HG03575 (cell line): ENCODE measurements at regions not wholly inside any gene's neighbourhood (a gene's known extent, or its start where the extent isn't known, plus 50 kb on each side); places are given as distances from the start of the nearest gene placed in this dataset.
"Not testable (repeated sequence)": the region's sequence is repeated elsewhere in the genome, so short reads cannot be mapped to it uniquely, and the experiment has no call there.

Source experiments
- ATAC-seq: cut with Tn5 transposase; IDR thresholded peaks from one replicate; pipeline ENCODE4 v1.9.1; 2021; ENCODE audit not compliant: unreplicated experiment, insufficient number of reproducible peaks, low FRiP score; ENCODE audit errors: extremely low read depth

DNA sequence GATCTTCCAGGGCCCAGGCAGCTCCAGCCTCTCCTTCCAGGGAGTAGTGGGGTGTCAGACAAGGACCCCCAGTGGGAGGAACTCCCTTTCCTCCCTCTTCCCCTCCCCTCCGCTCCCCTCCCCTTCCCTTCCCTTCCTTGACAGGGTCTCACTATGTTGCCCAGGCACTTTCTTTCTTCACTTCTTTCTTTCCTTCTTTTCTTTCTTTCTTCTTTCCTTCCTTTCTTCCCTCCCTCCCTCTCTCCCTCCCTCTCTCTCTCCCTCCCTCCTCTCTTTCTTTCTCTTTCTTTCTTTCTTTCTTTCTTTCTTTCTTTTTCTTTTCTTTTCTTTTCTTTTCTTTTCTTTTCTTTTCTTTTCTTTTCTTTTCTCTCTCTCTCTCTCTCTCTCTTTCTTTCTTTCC lies 76.6 kb upstream of the LYZL2 start:
- ATAC-seq, result not testable (repeated sequence)

DNA sequence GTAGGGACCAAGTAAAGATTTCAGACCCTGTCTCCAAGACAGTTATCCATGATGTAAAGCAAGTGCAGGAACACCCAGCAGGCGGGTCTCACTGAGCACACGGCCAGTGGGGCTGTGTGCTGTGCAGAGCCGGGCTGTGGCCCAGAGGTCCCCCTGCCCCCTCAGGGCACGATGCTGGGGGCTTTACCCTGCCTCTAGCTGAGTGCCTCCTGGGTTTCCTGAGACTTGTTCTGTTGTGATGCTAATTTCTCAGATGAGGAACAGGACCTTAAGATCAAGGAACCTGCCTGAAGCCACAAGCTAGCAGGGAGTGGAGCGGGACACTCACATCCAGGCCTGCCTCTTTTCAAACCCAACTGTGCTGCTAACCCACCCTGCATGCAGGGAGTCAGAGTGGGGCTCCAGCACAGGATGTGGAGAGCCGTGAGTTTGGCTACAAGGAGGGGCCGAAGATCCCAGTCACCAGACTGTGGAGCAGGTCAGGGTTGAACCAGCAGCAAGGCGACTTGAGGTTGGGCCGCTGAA lies 76.1 kb upstream of the LYZL2 start:
- no peak for ATAC-seq

DNA sequence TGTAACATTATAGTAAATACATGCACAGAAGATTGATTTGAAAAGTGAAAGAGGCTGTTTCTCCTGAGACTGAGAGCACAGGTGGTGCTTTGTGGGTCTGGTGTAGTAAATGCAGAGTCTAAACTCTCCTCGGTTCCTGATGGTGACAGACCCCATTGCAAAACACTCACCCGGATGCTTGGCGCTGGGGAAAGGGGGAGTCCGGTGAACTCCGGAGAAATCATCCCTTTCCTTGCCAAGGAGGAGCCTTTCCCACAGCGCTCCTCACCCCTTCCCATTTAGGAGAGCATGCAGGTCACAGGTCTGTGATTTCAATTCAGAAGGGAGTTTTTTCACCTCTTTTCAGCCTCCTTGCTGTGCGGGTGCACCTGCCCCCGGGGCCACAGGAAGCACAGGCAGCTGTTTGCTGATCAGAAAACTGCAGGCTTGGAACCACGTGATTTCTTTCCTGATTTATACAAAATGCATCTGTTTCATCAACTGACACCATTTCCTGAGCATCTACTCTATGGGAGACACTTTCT lies 75.6 kb upstream of the LYZL2 start:
- ATAC-seq, result no peak

DNA sequence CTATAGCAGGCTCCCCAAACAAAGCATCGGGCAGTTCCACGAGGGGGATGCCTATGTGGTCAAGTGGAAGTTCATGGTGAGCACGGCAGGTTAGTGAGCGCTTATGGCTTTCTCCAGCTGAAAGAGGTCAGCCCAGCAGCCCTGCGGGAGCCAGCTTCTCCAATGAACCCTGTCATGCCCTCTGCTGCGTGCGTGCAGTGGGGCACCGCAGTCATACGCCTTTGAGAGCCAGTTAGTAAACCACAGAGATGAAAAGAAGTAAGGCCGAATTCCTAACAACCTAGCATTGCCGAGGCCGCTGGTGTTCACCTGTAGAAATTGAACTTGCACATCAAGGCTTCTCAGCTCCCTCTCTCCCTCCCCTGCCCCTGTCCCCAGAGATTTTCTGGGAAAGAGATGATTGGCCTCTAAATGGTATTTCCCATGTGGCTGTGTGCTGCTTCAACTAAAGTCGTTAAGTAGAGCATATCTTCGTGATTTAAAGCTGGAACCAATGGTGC lies 75.1 kb upstream of the LYZL2 start:
- not testable (repeated sequence) for ATAC-seq

DNA sequence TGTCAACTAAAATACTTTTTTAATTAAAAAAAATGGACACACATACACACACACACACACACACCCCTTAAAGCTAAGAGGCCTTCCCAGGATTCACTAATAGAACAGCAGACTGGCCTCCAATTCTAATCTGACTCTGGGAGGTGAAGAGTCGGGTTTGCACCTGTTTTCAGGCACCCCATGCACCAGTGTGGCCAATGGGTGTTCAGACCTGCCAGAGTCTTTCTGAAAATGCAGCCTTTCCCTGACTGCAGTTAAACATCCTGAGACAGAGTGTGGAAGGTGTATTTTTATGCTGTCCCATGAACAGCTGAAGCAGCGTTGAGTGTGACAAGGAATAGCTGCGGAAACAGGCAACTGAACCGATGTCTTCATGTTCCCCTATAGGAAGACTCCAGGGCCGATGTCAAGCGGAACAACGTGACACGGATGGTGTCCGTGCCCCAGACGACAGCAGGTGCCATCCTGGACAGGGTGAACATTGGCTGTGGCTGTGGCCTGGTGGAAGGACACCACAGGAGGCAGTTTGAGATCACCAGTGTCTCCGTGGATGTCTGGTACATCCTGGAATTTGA lies 74.6 kb upstream of the LYZL2 start:
- no peak for ATAC-seq

DNA sequence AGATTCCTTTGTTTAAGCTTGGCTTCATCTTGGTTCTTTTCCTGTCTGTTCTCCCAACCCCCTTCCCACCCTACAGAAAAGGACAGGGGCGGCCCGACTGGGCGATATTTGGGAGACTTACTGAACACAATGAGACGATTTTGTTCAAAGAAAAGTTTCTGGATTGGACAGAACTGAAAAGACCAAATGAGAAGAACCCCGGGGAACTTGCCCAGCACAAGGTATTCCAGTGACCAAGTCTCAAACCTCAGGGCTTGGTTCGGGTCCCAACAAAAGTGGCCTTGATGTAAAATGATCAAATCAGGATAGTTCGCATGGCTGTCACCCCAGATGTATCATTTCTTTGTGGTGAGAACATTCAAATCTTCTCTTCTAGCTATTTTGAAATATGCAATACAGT lies 73.9 kb upstream of the LYZL2 start:
- ATAC-seq, result not testable (repeated sequence)

DNA sequence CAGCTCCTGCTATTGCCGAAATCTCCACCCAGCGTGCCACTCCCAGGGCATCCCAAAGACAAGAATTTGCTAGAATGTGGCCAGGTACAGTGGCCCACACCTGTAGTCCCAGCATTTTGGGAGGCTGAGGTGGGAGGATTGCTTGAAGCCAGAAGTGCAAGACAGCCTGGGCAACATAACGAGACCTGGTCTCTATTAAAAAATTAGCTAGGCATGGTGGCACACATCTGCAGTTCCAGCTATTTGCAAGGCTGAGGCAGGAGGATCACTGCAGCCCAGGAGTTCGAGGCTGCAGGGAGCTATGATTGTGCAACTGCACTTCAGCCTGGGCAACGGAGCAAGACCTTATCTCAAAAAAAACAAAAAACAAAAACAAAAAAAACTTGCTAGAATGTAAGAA lies 73.3 kb upstream of the LYZL2 start:
- ATAC-seq, result no peak

DNA sequence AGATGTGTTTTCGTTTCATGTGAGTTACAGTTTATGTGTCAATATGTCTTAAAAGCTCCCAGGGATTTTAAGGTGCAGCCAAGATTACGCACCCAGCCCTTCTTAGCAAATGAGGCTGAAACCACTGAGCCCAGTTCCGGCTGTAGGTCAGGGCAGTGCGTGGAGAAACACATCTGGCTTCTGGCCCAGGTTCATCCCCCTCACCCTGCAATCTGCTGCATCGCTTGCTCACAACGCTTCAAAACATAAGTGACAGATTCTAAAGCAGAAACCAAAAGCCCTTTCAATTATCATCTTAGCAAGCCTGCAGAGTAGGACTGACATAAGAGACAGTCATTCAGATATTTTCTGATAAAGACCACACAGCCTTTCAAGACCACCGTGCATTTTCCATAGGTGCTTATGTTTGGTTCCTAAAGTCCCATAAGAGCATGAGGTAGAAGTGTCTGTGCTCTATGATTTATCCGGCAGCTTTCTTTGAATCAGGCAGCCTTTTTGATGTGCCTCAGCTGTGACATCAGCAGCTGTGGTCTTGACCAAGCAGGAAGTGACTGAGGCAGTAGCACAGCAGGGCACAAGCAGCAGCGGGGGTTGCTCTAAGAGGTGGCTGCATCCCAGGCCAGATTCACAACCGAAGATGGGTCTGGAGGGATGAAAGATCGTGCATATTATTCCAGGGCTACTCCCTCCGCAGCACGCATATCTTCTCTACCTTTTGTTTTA lies 72.1 kb upstream of the LYZL2 start:
- ATAC-seq, result peak; percentile 31

DNA sequence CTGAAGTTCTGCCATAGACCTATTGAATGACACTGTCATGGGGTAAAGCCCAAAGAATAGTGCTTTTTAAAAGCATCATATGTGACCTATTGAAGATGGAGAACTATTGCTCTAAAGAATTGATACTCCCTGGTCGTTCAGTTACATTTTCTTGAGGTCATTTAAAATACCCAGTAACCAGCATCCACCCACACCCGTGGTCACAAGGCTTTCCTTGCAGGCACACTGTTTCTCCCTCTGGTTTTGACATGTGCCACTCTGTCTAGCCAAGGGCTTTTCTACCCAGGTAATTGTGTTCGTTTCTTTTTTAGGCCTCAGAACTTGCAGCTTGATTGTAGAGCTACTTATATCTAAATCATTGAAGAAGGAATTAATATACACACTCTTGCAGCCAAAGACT lies 68.3 kb upstream of the LYZL2 start:
- no peak for ATAC-seq

DNA sequence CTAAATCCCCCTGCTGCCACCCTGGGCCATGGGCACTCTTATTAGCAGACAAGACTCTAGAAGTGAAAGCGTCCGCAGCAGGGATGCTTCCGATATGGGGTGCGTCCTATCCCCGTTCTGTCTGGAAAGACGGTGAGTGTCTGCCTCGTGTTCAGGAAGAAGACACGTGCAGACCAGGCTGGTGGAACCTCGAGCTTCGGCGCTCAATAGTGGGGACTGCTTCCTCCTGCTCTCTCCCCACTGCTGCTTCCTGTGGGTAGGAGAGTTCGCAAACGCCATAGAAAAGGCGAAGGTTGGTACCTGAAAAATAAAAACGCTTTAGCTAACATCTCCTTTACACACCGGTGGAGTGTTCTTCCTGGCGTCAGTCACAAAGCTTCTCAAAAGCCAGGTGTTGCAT lies 67.7 kb upstream of the LYZL2 start:
- ATAC-seq, result not testable (repeated sequence)

DNA sequence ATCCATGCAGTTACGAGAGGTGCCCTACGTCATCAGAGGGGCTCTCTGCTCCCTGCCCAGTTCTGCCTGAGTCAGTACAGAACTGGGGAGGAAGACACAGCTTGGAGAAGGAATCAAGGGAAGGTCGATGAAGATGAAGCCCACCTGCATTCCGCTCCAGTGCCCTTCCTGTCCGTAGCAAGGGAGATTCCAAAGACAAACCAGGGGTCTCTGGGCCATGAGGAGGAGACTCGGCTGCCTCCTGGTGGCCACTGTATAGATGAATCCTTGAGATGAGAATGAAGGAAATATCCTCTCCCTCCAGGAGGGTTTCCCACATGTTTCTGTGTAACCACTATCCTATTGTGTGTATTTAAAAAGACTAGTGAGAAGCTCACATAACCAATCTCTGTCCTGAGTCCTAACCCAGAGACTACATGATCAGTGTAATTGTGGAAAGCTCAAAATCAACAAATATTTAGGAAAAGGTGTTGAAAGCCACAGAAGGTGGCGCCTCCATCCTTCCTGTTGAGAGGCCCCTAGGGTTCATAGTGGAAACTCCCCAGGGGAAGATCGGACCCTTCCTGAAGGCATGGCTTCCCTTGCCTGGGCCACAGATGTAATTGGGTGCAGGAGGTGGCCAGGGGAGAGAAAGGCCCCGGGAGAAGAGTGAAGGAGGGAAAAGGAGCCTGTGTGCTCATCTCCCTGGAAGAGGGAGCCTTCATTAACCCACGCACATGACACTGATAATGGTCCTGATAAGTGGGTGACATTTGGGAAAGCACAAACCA lies 67.0 kb upstream of the LYZL2 start:
- not testable (repeated sequence) for ATAC-seq

DNA sequence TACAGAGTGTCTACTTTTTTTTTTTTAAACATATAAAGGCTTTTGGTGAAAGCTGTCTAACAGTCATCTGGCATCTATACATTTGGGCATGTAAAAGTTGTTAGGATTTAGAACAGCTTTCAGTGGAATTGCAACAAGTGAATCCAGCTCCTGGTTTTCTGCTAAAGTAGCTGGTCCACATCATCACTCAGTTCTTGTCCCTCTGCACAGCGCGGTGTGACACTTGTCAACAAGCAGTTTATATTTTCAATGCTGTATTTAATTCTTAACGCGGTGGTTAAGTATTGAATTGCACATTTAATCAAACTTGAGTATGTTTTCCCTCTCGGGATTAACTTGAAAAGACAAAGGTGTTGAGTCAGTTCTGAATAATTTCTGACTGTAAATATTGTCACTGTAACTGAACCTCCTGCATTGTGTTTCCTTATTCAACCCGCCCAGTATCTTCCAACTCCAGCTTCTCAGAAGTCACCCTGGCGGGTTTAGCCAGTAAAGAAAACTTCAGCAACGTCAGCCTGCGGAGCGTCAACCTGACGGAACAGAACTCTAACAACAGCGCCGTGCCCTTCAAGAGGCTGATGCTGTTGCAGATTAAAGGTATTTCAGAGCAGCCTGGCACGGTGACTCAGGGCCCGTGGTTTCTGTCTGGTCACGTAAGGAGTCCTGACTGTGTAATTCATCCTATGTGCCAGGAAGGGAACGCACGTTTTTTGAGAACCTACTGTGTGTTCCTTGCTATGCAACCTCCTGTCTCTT lies 66.1 kb upstream of the LYZL2 start:
- ATAC-seq, result not testable (repeated sequence)

DNA sequence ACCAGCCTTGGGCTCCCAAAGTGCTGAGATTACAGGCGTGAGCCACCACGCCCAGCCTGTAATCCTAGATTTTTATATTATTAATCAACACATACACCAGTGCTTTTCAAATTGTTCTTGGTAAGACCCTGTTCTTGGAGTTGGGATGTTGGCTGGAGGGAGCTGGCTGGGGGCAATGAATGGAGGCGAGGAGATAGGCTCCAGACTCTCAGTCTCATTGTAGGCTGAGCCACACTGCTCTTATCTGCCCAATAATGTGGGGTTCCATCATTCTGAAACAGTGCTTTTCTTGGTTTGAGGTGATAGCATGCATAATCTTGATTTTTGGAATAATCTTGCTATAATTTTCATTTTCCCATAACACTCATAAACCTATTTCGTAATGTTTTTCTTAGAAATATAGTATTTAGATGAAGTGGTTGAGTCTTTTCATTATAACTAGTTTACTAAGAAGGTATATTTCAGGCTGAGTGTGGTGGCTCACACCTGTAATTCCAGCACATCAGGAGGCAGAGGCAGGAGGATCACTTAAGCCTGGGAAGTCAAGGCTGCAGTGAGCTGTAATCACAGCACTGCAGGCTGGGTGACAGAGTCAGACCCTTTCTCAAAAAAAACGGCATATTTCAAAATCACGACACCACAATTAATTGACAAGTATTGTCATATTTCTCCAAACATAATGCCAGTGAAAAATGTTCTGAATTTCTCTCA lies 65.1 kb upstream of the LYZL2 start:
- ATAC-seq, result no peak

DNA sequence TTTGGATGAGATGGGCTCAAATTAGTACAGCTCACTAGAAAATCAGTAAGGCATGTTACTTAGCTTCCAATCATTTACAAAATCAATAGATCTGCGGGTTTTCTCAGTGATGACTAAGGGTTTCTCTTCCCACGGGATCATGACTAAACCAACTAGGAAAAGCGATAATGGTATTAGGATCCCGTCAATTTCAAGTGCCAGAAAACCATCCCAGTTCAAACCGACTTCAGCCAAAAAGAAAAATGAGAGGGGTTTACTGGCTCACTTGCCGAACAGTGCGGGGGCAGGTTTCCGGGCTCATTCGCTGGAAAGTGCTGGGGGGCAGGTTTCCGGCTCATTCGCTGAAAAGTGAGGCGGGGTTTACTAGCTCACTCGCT lies 62.1 kb upstream of the LYZL2 start:
- no peak for ATAC-seq

DNA sequence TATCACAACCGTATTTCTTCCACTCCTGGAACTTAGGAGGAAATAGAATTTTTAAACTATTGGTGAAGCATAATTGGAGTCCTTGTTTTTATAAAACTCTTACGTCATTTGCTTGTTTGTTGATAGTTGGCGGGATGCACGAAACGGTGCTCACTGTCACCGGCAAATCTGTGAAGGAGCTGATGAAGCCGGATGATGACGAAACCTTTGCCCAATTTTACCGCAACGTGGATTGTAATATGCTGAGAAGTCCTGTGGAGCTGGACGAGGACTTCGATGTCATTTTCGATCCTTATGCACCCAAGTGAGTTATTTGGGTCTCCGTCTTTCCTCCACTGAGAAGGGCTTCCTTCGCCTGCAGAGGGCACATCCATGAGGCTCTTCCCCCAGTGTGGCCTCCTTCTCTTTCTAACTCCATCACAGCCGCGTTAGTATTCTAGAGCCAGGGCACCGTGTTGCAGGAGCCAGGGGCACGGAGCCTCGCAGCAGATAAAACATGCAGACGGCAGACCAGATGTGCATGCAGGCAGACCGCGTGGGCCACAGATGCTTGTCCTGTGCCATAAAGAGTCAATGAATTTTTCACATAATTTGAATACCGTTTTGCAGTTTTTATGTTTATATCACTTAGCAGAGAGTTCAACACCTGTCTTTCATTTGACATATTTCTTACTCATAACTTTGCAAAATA lies 61.5 kb upstream of the LYZL2 start:
- ATAC-seq, result not testable (repeated sequence)

DNA sequence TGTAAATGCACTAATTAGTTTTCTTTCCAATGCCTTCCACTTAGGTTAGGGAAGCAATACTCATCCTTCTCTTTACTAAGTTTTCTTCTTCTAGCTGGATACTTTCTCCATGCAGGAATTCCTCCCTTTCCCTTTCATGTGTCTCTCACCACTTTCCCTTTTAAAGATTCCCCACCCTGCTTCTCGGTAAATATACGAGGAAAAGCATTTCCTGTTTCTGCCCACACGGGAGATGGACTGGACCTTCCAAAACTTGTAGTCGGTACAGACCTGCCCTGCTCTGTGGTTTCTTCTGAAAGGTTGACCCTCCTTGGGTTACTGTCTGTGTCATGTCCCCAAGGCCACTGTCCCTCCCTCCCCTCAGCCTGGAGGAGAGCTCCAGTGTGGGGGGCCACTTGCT lies 58.9 kb upstream of the LYZL2 start:
- ATAC-seq, result no peak

DNA sequence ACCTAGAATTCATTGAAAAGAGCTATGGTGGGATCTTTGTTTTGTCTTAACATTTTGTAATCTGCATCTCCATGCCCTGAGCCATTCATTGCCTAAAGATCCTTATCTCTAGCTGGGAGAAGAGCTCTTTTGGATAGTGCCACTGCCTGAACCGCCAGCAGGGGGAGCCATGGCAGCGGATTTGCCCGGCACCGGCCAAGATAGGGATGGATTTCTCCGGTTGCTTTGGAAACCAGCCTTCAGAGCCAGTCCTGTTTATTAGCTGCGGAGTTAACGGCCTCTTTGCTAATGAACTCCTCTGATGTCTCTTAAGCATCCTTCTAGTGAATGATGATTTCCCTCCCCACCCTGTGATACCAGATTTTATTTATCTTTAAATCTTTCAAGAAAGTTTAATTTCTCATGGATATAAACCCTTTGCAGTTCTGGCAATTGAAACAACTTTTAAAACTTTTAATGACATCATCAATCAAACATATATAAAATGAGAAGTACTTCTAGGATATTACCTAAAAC lies 58.2 kb upstream of the LYZL2 start:
- ATAC-seq, result no peak

DNA sequence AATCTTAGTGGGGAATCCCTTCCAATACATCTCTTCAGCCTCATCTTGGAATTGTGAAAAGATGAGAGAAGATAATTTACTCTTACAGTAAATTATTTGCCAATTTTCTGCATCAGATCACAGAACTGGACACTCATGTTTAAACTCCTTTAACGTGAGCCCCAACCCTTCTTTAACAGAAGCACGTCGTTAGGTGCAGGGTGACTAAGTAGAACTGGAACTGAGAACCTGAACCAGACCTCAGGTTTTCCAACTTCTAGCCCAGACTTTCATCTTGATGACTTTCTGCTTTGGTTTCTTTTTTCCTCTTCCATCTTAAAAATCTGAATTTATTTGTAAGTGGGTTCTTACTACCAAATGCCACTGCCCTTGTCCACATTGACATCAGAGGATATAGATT lies 57.2 kb upstream of the LYZL2 start:
- ATAC-seq, result no peak
